SK-N-SH (cell line): ENCODE measurements at regions not wholly inside any gene's neighbourhood (a gene's known extent, or its start where the extent isn't known, plus 50 kb on each side); places are given as distances from the start of the nearest gene placed in this dataset.

Source experiments
- CTCF ChIA-PET: fragments of 300-600, 350-600 bp; formaldehyde crosslinking; extraction: SDS; loops from one replicate; lab custom pipeline; 2021; lab: Yijun Ruan, JAX
- POLR2A ChIA-PET: fragments of 350-600 bp; sonication (Branson Sonifier 250); formaldehyde crosslinking; extraction: SDS; loops from one replicate; lab custom pipeline; 2020; ENCODE audit warnings: antibody characterized with exemption, inconsistent platforms; lab: Yijun Ruan, JAX
- DNase-seq: peaks from one replicate; pipeline ENCODE4 v3.0.0; 2012
- H2AFZ ChIP-seq: fragments of 200-600 bp; sonication (generic); 2 replicates; pipeline ENCODE4 v1.8.1; 2016; ENCODE audit warnings: antibody characterized with exemption, mild to moderate bottlenecking, low read depth
- H3F3A ChIP-seq: fragments of 200-600 bp; sonication (generic); replicated peaks from 2 replicates; pipeline ENCODE3; 2016; ENCODE audit warnings: antibody characterized with exemption, mild to moderate bottlenecking; ENCODE audit not compliant: insufficient read depth
- H3K27ac ChIP-seq, 2 experiments: fragments of 200-500 bp in 1 of 2; fragments of 200-600 bp in 1 of 2; sonication (Bioruptor generic) in 1 of 2; sonication (generic), shearing (Covaris generic) in 1 of 2; 2 replicates each; pipeline versions ENCODE4 v1.5.1 to v1.6.1; 2014 to 2016; ENCODE audit warnings: low read depth in 2 of 2, inconsistent platforms in 1 of 2, low read length in 1 of 2, mild to moderate bottlenecking in 1 of 2, mixed read lengths in 1 of 2
- H3K27me3 ChIP-seq: fragments of 200-600 bp; sonication (generic), shearing (Covaris generic); 2 replicates; pipeline ENCODE4 v1.6.1; 2016; ENCODE audit warnings: mixed run types; ENCODE audit not compliant: insufficient read depth
- H3K36me3 ChIP-seq, 2 experiments: fragments of 200-500 bp in 1 of 2; fragments of 200-600 bp in 1 of 2; sonication (Bioruptor generic) in 1 of 2; sonication (generic) in 1 of 2; replicated peaks in 1 of 2; 2 replicates each; pipeline versions ENCODE3 to v1.5.1; 2014 to 2016; ENCODE audit warnings: low read length in 1 of 2, mild to moderate bottlenecking in 1 of 2; ENCODE audit not compliant: insufficient read depth in 2 of 2, control insufficient read depth in 1 of 2
- H3K4me1 ChIP-seq, 2 experiments: fragments of 200-500 bp in 1 of 2; fragments of 200-600 bp in 1 of 2; sonication (Bioruptor generic) in 1 of 2; sonication (generic), shearing (Covaris generic) in 1 of 2; 2 replicates each; pipeline versions ENCODE4 v1.5.1 to v1.6.1; 2014 to 2016; ENCODE audit warnings: low read depth in 1 of 2, low read length in 1 of 2, mixed run types in 1 of 2; ENCODE audit not compliant: insufficient read depth in 2 of 2, control insufficient read depth in 1 of 2
- H3K4me2 ChIP-seq: fragments of 200-600 bp; sonication (generic), shearing (Covaris generic); 2 replicates; pipeline ENCODE4 v1.6.1; 2017; ENCODE audit warnings: mixed run types
- H3K4me3 ChIP-seq, 2 experiments: fragments of 200-500 bp in 1 of 2; fragments of 200-600 bp in 1 of 2; sonication (Bioruptor generic) in 1 of 2; sonication (generic), shearing (Covaris generic) in 1 of 2; 2 replicates each; pipeline versions ENCODE4 v1.5.1 to v1.8.1; 2014 to 2016; ENCODE audit warnings: low read depth in 2 of 2, inconsistent platforms in 1 of 2, low read length in 1 of 2, mild to moderate bottlenecking in 1 of 2, mixed read lengths in 1 of 2, moderate library complexity in 1 of 2
- H3K79me2 ChIP-seq: fragments of 200-600 bp; sonication (generic); 2 replicates; pipeline ENCODE4 v1.8.1; 2017; ENCODE audit warnings: mild to moderate bottlenecking; ENCODE audit not compliant: insufficient read depth
- H3K9ac ChIP-seq: fragments of 200-600 bp; sonication (generic); 2 replicates; pipeline ENCODE4 v1.6.1; 2017; ENCODE audit warnings: mixed run types
- H3K9me2 ChIP-seq: fragments of 200-600 bp; sonication (generic); 2 replicates; pipeline ENCODE4 v1.6.1; 2017; ENCODE audit warnings: mixed run types
- H3K9me3 ChIP-seq: fragments of 200-600 bp; sonication (generic); 2 replicates; pipeline ENCODE4 v1.6.1; 2017; ENCODE audit warnings: mixed run types, mild to moderate bottlenecking, moderate library complexity
- H4K20me1 ChIP-seq: fragments of 200-600 bp; sonication (generic); 2 replicates; pipeline ENCODE4 v1.6.1; 2017; ENCODE audit warnings: mild to moderate bottlenecking, mixed run types; ENCODE audit not compliant: insufficient read depth
- CHD2 ChIP-seq: fragments of 150-350 bp; IDR thresholded peaks from 2 replicates; pipeline ENCODE4 v1.6.1; 2018; ENCODE audit warnings: low read length; ENCODE audit not compliant: partially characterized antibody
- ELF1 ChIP-seq: IDR thresholded peaks from 2 replicates; pipeline ENCODE4 v1.4.0; 2012
- EP300 ChIP-seq, 2 experiments: IDR thresholded peaks; 2 replicates each; pipeline versions ENCODE4 v1.4.0 to v1.6.1; 2012; ENCODE audit warnings: borderline replicate concordance in 1 of 2, low read depth in 1 of 2, low read length in 1 of 2
- FOXJ3 ChIP-seq: sonication (generic); formaldehyde crosslinking; IDR thresholded peaks from 2 replicates; pipeline ENCODE4 v1.5.1; 2020; ENCODE audit warnings: mild to moderate bottlenecking, missing genetic modification reagents
- FOXM1 ChIP-seq: IDR thresholded peaks from 2 replicates; pipeline ENCODE4 v1.4.0; 2012; ENCODE audit warnings: low read depth, mild to moderate bottlenecking
- GABPA ChIP-seq: IDR thresholded peaks from 2 replicates; pipeline ENCODE4 v1.4.0; 2012; ENCODE audit warnings: low read depth, mild to moderate bottlenecking
- GATA2 ChIP-seq: sonication (generic); formaldehyde crosslinking; IDR thresholded peaks from 2 replicates; pipeline ENCODE4 v1.5.0; 2020; ENCODE audit warnings: mild to moderate bottlenecking, missing genetic modification reagents
- JUND ChIP-seq: IDR thresholded peaks from 2 replicates; pipeline ENCODE4 v1.4.0; 2012
- MAX ChIP-seq: IDR thresholded peaks from 2 replicates; pipeline ENCODE4 v1.4.0; 2012; ENCODE audit warnings: low read depth
- MEF2A ChIP-seq: IDR thresholded peaks from 2 replicates; pipeline ENCODE4 v1.4.0; 2012; ENCODE audit warnings: low read depth, borderline replicate concordance
- MXI1 ChIP-seq: IDR thresholded peaks from 2 replicates; pipeline ENCODE4 v1.6.1; 2012; ENCODE audit warnings: mild to moderate bottlenecking, low read depth, low read length, improper control_type of control experiment
- NFIC ChIP-seq: IDR thresholded peaks from 2 replicates; pipeline ENCODE4 v1.4.0; 2012; ENCODE audit warnings: borderline replicate concordance
- NRF1 ChIP-seq: IDR thresholded peaks from 2 replicates; pipeline ENCODE4 v1.6.1; 2012; ENCODE audit warnings: low read depth, mild to moderate bottlenecking, low read length
- PBX3 ChIP-seq: IDR thresholded peaks from 2 replicates; pipeline ENCODE4; 2012
- RAD21 ChIP-seq: IDR thresholded peaks from 2 replicates; pipeline ENCODE4 v1.6.1; 2012; ENCODE audit warnings: mild to moderate bottlenecking, low read length
- RCOR1 ChIP-seq: fragments of 150-350 bp; IDR thresholded peaks from 2 replicates; pipeline ENCODE4 v1.6.1; 2017; ENCODE audit warnings: antibody characterized with exemption, low read length
- RFX5 ChIP-seq: IDR thresholded peaks from 2 replicates; pipeline ENCODE4 v1.6.1; 2012; ENCODE audit warnings: mild to moderate bottlenecking, improper control_type of control experiment, low read length
- RXRA ChIP-seq: IDR thresholded peaks from 2 replicates; pipeline ENCODE4 v1.4.0; 2012; ENCODE audit warnings: low read depth, mild to moderate bottlenecking, borderline replicate concordance
- SIN3A ChIP-seq: IDR thresholded peaks from 2 replicates; pipeline ENCODE4 v1.6.1; 2012; ENCODE audit warnings: low read depth, mild to moderate bottlenecking, low read length, moderate library complexity, borderline replicate concordance
- SMC3 ChIP-seq: IDR thresholded peaks from 2 replicates; pipeline ENCODE4 v1.6.1; 2012; ENCODE audit warnings: low read depth, low read length, improper control_type of control experiment
- TAF1 ChIP-seq: IDR thresholded peaks from 2 replicates; pipeline ENCODE4 v1.6.1; 2012; ENCODE audit warnings: low read depth, mild to moderate bottlenecking, low read length, moderate library complexity, borderline replicate concordance
- TCF12 ChIP-seq: IDR thresholded peaks from 2 replicates; pipeline ENCODE4 v1.4.0; 2012
- TEAD4 ChIP-seq: IDR thresholded peaks from 2 replicates; pipeline ENCODE4 v1.4.0; 2012; ENCODE audit warnings: mild to moderate bottlenecking, borderline replicate concordance; ENCODE audit not compliant: insufficient read depth
- USF1 ChIP-seq: IDR thresholded peaks from 2 replicates; pipeline ENCODE4 v1.4.0; 2012; ENCODE audit warnings: low read depth, borderline replicate concordance
- YY1 ChIP-seq: IDR thresholded peaks from 2 replicates; pipeline ENCODE4 v1.4.0; 2012; ENCODE audit warnings: low read depth, mild to moderate bottlenecking
- WGBS: methylation state at CpG from one replicate; pipeline ENCODE4 v1.1.6; 2017; ENCODE audit warnings: low lambda C conversion rate; 5-methylcytosine and 5-hydroxymethylcytosine counted together
- TF ChIP-seq, protein P1 (sequence below): fragments of 150-350 bp; IDR thresholded peaks from 2 replicates; pipeline ENCODE4 v1.6.1; 2017; ENCODE audit warnings: antibody characterized with exemption, low read length, low read depth, borderline replicate concordance
- TF ChIP-seq, protein P2 (sequence below): fragments of 200-600 bp; sonication (generic); IDR thresholded peaks from 2 replicates; pipeline ENCODE4 v1.6.1; 2017; ENCODE audit warnings: antibody characterized with exemption, mild to moderate bottlenecking, moderate library complexity

GRCh38 chr9:27864644-27865438 lies 291.6 kb upstream of the C9orf72 start:
- WGBS = 28% methylated on average over 7 of the region's 7 CpGs
- Histone ChIP-seq H3K27ac (peak overlapping the region; percentile 51 to 79), H4K20me1 (no peaks in the 10 kb centered on the region), H3F3A (peaks cover 6% of the 10 kb centered on the region), H2AFZ (peak overlapping the region; percentile 78; the same call in 1 of the 2 replicates), H3K27me3 (no peaks in the 10 kb centered on the region), H3K9me3 (no peaks in the 10 kb centered on the region), H3K9ac (no peak overlapping the region), H3K36me3 (no peaks in the 10 kb centered on the region), H3K9me2 (no peaks in the 10 kb centered on the region), H3K79me2 (no peaks in the 10 kb centered on the region), H3K4me1 (peaks cover 11 to 14% of the 10 kb centered on the region in 2 experiments), H3K4me2 (peak overlapping the region; percentile 58), H3K4me3 (no peak overlapping the region)
- CTCF ChIA-PET = no interaction called here
- no peak for DNase-seq
- POLR2A ChIA-PET = no interaction called here
- no peak for TF ChIP-seq RAD21
- no peak for TF ChIP-seq FOXM1
- TF ChIP-seq EP300 (IDR thresholded peaks at IDR 0.05; ENCODE audit: borderline replicate concordance in 1 of 2, low read depth in 1 of 2, low read length in 1 of 2) = peak in 1 of 2 experiments; percentile 41; a peak in 1 of 4 replicates
- no peak for TF ChIP-seq RCOR1
- TF ChIP-seq CHD2 = no peak
- peak; percentile 94 for TF ChIP-seq PBX3
- TF ChIP-seq MAX = no peak
- TF ChIP-seq GABPA = no peak
- peak; percentile 45; the same call in 1 of the 2 replicates for TF ChIP-seq MEF2A
- TF ChIP-seq GATA2 (CRISPR knock-in tag) = peak; percentile 30; the same call in 1 of the 2 replicates
- no peak for TF ChIP-seq FOXJ3 (CRISPR knock-in tag)
- peak; percentile 30; the same call in 1 of the 2 replicates for TF ChIP-seq RXRA
- TF ChIP-seq USF1 = no peak
- TF ChIP-seq, protein P1, sequence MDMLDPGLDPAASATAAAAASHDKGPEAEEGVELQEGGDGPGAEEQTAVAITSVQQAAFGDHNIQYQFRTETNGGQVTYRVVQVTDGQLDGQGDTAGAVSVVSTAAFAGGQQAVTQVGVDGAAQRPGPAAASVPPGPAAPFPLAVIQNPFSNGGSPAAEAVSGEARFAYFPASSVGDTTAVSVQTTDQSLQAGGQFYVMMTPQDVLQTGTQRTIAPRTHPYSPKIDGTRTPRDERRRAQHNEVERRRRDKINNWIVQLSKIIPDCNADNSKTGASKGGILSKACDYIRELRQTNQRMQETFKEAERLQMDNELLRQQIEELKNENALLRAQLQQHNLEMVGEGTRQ = no peak
- TF ChIP-seq RFX5 = no peak
- TF ChIP-seq NFIC = peak; percentile 71
- peak; percentile 44 for TF ChIP-seq JUND
- TF ChIP-seq, protein P2, sequence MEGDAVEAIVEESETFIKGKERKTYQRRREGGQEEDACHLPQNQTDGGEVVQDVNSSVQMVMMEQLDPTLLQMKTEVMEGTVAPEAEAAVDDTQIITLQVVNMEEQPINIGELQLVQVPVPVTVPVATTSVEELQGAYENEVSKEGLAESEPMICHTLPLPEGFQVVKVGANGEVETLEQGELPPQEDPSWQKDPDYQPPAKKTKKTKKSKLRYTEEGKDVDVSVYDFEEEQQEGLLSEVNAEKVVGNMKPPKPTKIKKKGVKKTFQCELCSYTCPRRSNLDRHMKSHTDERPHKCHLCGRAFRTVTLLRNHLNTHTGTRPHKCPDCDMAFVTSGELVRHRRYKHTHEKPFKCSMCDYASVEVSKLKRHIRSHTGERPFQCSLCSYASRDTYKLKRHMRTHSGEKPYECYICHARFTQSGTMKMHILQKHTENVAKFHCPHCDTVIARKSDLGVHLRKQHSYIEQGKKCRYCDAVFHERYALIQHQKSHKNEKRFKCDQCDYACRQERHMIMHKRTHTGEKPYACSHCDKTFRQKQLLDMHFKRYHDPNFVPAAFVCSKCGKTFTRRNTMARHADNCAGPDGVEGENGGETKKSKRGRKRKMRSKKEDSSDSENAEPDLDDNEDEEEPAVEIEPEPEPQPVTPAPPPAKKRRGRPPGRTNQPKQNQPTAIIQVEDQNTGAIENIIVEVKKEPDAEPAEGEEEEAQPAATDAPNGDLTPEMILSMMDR = no peak
- no peak for TF ChIP-seq TEAD4
- TF ChIP-seq TAF1 = no peak
- no peak for TF ChIP-seq NRF1
- no peak for TF ChIP-seq ELF1
- no peak for TF ChIP-seq MXI1
- peak; percentile 65 for TF ChIP-seq TCF12
- no peak for TF ChIP-seq YY1
- TF ChIP-seq SIN3A = no peak
- no peak for TF ChIP-seq SMC3
